ENCODE measurements at regions not wholly inside any gene's neighbourhood (a gene's known extent, or its start where the extent isn't known, plus 50 kb on each side); places are given as distances from the start of the nearest gene placed in this dataset.

DNA sequence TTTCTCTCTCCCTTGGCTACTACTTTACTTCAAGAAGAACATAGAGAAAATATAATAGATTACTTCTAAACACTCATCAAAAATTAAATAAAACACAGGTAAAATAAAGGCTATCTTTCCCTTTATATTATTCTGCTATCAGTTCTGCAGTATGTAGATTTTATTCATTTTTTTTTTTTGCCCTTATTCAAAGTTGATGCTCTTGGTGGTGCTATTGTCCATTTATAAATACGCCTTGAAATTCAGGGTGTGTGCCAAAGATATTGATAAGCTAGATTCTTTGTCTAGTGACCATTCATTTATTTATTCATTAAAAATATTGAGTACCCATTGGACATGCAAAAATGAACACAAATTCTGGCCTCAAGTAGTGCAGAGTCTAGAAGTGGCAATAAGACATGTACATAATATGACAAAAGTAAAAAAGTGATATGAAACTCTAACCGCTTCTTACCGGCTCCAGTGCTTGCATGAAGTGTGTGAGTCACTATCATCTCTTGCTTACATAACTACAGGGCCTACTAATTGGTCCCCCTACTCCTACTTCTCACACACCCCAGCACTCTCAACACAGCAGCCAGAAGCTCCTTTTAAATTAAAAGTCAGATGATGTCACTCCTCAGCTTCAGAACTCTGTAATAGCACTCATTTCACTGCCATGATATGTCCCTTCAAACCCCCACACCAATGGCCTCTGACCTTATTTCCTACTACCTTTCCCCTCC is 208.3 kb upstream of the FANCL start:
- H3K4me3 ChIP-seq (ENCODE audit: low read depth, low read length), result no peak overlapping the region
- H3K36me3 ChIP-seq (ENCODE audit: control insufficient read depth, insufficient read depth, low read length), result no peaks in the 10 kb centered on the region
- CTCF ChIA-PET, result interaction anchor here (0.6 to 2.0 kb wide), 5 partner anchors 19 to 700 kb away, joined by 3 to 10 read pairs (median 4); no protein-coding TSS in a partner anchor
- H3K27me3 ChIP-seq (ENCODE audit: control insufficient read depth, insufficient read depth, low read length), result no peaks in the 10 kb centered on the region
- TF ChIP-seq, protein P1, sequence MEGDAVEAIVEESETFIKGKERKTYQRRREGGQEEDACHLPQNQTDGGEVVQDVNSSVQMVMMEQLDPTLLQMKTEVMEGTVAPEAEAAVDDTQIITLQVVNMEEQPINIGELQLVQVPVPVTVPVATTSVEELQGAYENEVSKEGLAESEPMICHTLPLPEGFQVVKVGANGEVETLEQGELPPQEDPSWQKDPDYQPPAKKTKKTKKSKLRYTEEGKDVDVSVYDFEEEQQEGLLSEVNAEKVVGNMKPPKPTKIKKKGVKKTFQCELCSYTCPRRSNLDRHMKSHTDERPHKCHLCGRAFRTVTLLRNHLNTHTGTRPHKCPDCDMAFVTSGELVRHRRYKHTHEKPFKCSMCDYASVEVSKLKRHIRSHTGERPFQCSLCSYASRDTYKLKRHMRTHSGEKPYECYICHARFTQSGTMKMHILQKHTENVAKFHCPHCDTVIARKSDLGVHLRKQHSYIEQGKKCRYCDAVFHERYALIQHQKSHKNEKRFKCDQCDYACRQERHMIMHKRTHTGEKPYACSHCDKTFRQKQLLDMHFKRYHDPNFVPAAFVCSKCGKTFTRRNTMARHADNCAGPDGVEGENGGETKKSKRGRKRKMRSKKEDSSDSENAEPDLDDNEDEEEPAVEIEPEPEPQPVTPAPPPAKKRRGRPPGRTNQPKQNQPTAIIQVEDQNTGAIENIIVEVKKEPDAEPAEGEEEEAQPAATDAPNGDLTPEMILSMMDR (IDR thresholded peaks at IDR 0.05; ENCODE audit: insufficient read depth, low read depth, low read length), result no peak
- POLR2A ChIA-PET, result no interaction called here
- DNase-seq (ENCODE audit: low read depth), result no peak

- no peaks in the 10 kb centered on the region for H3K27me3 ChIP-seq (ENCODE audit: control insufficient read depth, insufficient read depth, low read length)
- DNase-seq (ENCODE audit: low read depth), result no peak
- CTCF ChIA-PET, result interaction anchor here (1.2 to 2.0 kb wide), 6 partner anchors 8 to 690 kb away, joined by 4 to 21 read pairs (median 8); no protein-coding TSS in a partner anchor
- POLR2A ChIA-PET, result no interaction called here
- no peak overlapping the region for H3K4me3 ChIP-seq (ENCODE audit: low read depth, low read length)
- H3K36me3 ChIP-seq (ENCODE audit: control insufficient read depth, insufficient read depth, low read length), result no peaks in the 10 kb centered on the region
- TF ChIP-seq, protein P1 (IDR thresholded peaks at IDR 0.05; ENCODE audit: insufficient read depth, low read depth, low read length), result no peak
Measured at GRCh38 chr2:58448845-58449244, 207.7 kb upstream of the FANCL start.

DNA sequence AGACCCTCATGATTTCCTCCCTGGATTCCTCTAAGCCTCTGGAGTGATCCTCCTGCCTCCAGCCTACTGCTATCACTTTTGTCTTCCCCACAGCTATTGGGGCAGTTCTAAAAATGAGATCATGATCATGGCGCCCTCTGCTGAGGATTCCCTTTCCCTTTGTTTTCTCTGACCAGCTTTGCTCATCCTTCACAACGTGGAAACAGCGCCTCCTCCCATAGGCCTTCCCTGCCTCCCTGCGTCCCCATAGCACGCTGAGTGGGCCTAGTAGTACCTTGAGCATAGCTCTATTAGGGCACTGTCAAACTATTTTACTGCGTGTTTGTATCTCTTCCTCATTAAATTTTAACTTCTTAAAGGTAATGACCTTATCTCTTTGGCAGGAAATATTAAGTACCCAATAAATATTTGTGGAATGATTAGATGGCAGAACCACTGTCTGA is 207.0 kb upstream of the FANCL start:
- DNase-seq (ENCODE audit: low read depth), result no peak
- TF ChIP-seq, protein P1 (IDR thresholded peaks at IDR 0.05; ENCODE audit: insufficient read depth, low read depth, low read length), result peak; percentile 70
- no peaks in the 10 kb centered on the region for H3K27me3 ChIP-seq (ENCODE audit: control insufficient read depth, insufficient read depth, low read length)
- ChIA-PET CTCF (interaction anchor here (1.1 to 2.0 kb wide), 15 partner anchors 9 to 728 kb away, joined by 3 to 21 read pairs (median 6); no protein-coding TSS in a partner anchor), POLR2A (no interaction called here)
- H3K36me3 ChIP-seq (ENCODE audit: control insufficient read depth, insufficient read depth, low read length), result no peaks in the 10 kb centered on the region
- H3K4me3 ChIP-seq (ENCODE audit: low read depth, low read length), result no peak overlapping the region

DNA sequence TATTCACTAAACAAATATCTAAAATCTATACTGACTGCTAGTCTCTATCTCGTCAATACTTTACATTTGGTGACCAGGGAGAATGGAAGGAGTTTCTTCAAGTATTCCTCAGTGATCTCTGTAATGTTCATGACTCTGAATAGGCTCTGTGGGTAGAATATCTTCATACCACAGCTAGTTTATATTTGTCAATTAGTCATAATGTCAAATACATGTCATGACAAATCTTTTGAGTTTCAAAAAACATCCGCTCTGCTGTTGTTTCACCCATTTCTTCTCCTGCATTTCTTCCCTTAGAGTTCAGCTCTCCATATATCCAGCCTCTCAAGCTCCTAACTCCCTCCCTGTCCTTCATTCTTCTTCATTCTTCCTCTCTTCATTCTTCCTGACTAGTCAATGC is 206.5 kb upstream of the FANCL start:
- POLR2A ChIA-PET, result no interaction called here
- Histone ChIP-seq H3K36me3 (ENCODE audit: control insufficient read depth, insufficient read depth, low read length) (no peaks in the 10 kb centered on the region), H3K27me3 (ENCODE audit: control insufficient read depth, insufficient read depth, low read length) (no peaks in the 10 kb centered on the region), H3K4me3 (ENCODE audit: low read depth, low read length) (no peak overlapping the region)
- no peak for DNase-seq (ENCODE audit: low read depth)
- CTCF ChIA-PET, result interaction anchor here (0.7 to 2.0 kb wide), 16 partner anchors 9 to 727 kb away, joined by 3 to 21 read pairs (median 6); no protein-coding TSS in a partner anchor
- TF ChIP-seq, protein P1 (IDR thresholded peaks at IDR 0.05; ENCODE audit: insufficient read depth, low read depth, low read length), result no peak

GRCh38 chr2:58441643-58442042 is 200.5 kb upstream of the FANCL start:
- ChIA-PET POLR2A (interaction anchor here (0.6 kb wide), 1 partner anchor 726 kb away, joined by 4 read pairs; no protein-coding TSS in a partner anchor), CTCF (interaction anchor here (0.7 kb wide), 1 partner anchor 740 kb away, joined by 3 read pairs; no protein-coding TSS in a partner anchor)
- Histone ChIP-seq H3K27me3 (ENCODE audit: control insufficient read depth, insufficient read depth, low read length) (no peaks in the 10 kb centered on the region), H3K36me3 (ENCODE audit: control insufficient read depth, insufficient read depth, low read length) (no peaks in the 10 kb centered on the region), H3K4me3 (ENCODE audit: low read depth, low read length) (no peak overlapping the region)
- TF ChIP-seq, protein P1 (IDR thresholded peaks at IDR 0.05; ENCODE audit: insufficient read depth, low read depth, low read length), result no peak
- no peak for DNase-seq (ENCODE audit: low read depth)
